RWPE2 (cell line): ENCODE measurements at regions not wholly inside any gene's neighbourhood (a gene's known extent, or its start where the extent isn't known, plus 50 kb on each side); places are given as distances from the start of the nearest gene placed in this dataset.

ENCODE experiments used
- ATAC-seq: fragments of 200-7000 bp; cut with Tn5 transposase; 3 replicates; pipeline ENCODE4 v1.9.1; 2021; ENCODE audit warnings: low read depth
- DNase-seq: peaks from one replicate; pipeline ENCODE4 v3.0.0-alpha.2; 2020; ENCODE audit warnings: low spot score
- H3K27ac ChIP-seq: fragments of 450-650 bp; 2 replicates; pipeline ENCODE4 v1.5.1; 2017; ENCODE audit warnings: mild to moderate bottlenecking; ENCODE audit not compliant: poor library complexity, severe bottlenecking
- H3K27me3 ChIP-seq: fragments of 250-450 bp; sonication (Bioruptor Pico); 2 replicates; pipeline ENCODE4 v1.5.1; 2021; ENCODE audit warnings: mild to moderate bottlenecking, moderate library complexity; ENCODE audit not compliant: insufficient read depth, poor library complexity, severe bottlenecking
- H3K36me3 ChIP-seq: fragments of 250-450 bp; sonication (Bioruptor Pico); 2 replicates; pipeline ENCODE4 v1.5.1; 2020; ENCODE audit warnings: low read depth, mild to moderate bottlenecking, moderate library complexity
- H3K4me1 ChIP-seq: fragments of 250-450 bp; sonication (Bioruptor Pico); 2 replicates; pipeline ENCODE4 v1.5.1; 2021; ENCODE audit warnings: mild to moderate bottlenecking, moderate library complexity; ENCODE audit not compliant: insufficient read depth, poor library complexity, severe bottlenecking
- H3K4me3 ChIP-seq: fragments of 250-450 bp; sonication (Bioruptor Pico); 2 replicates; pipeline ENCODE4 v1.5.1; 2021; ENCODE audit warnings: mild to moderate bottlenecking, moderate library complexity; ENCODE audit not compliant: severe bottlenecking
- H3K9me3 ChIP-seq: fragments of 250-450 bp; sonication (Bioruptor Pico); 2 replicates; pipeline ENCODE4 v1.5.1; 2021; ENCODE audit warnings: mild to moderate bottlenecking, moderate library complexity; ENCODE audit not compliant: severe bottlenecking
- TF ChIP-seq, protein P1 (sequence below): fragments of 450-650 bp; IDR thresholded peaks from one replicate; pipeline ENCODE4 v1.5.1; 2017; ENCODE audit warnings: mild to moderate bottlenecking, moderate library complexity; ENCODE audit not compliant: poor library complexity, severe bottlenecking

GRCh38 chr13:107675847-107676550 lies 539.3 kb downstream of the LIG4 start:
- Histone ChIP-seq H3K9me3 (no peaks in the 10 kb centered on the region), H3K27me3 (no peaks in the 10 kb centered on the region), H3K4me3 (no peak overlapping the region), H3K36me3 (no peaks in the 10 kb centered on the region), H3K27ac (no peak overlapping the region), H3K4me1 (no peaks in the 10 kb centered on the region)
- DNase-seq (no peak), ATAC-seq (no peak)
- TF ChIP-seq, protein P1, sequence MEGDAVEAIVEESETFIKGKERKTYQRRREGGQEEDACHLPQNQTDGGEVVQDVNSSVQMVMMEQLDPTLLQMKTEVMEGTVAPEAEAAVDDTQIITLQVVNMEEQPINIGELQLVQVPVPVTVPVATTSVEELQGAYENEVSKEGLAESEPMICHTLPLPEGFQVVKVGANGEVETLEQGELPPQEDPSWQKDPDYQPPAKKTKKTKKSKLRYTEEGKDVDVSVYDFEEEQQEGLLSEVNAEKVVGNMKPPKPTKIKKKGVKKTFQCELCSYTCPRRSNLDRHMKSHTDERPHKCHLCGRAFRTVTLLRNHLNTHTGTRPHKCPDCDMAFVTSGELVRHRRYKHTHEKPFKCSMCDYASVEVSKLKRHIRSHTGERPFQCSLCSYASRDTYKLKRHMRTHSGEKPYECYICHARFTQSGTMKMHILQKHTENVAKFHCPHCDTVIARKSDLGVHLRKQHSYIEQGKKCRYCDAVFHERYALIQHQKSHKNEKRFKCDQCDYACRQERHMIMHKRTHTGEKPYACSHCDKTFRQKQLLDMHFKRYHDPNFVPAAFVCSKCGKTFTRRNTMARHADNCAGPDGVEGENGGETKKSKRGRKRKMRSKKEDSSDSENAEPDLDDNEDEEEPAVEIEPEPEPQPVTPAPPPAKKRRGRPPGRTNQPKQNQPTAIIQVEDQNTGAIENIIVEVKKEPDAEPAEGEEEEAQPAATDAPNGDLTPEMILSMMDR, result no peak

DNA sequence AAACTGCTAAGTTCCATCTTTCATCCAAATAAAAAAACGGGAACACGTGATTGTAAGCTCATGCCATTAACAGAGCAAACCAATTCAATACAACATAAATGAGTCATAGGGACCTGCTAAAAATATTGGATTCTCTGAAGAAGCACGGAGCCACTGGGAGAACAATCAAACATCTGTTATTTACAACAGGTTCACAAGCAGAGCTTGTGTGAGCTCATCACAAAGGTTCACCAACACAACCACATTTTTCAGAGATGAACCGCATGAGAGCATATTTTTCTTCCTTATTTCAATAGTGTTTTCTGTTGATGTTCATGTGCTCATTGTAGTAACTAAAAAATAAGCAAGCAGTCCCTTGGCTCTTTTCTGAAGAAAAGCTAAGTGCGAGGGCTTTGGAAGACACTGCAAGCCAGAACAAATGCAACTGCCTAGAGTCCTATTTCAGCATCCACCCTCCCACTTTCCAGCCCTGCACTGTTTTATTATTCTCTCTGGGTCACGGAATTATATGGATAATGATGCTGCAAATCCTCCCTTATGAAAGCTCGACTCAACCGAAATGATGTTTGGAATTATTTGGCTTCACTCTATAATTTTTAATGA lies 545.8 kb downstream of the LIG4 start:
- ATAC-seq (no peak), DNase-seq (no peak)
- H3K9me3 ChIP-seq, result no peaks in the 10 kb centered on the region
- H3K27ac ChIP-seq, result no peak overlapping the region
- H3K36me3 ChIP-seq, result no peaks in the 10 kb centered on the region
- H3K4me1 ChIP-seq, result no peaks in the 10 kb centered on the region
- TF ChIP-seq, protein P1, result no peak
- peaks cover 3% of the 10 kb centered on the region for H3K27me3 ChIP-seq
- no peak overlapping the region for H3K4me3 ChIP-seq

DNA sequence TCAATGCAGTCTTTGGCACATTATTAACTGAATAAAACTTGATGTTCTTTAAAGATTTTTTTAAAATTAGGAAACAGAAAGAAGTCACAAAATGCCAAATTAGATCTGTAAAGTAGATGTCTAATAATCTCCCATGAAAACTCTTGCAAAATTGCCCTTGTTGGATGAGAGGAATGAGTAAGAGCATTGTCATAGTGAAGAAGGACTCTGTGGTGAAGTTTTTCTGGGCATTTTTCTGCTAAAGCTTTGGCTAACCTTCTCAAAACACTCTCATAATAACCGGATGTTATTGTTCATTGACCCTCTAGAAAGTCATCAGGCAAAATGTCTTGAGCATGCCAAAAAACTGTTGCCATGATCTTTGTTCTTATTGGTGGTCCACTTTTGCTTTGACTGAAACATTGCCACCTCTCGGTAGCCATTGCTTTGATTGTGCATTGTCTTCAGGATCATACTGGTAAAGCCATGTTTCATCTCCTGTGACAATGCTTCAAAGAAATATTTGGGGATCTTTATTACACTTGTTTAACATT lies 549.3 kb downstream of the LIG4 start:
- Histone ChIP-seq H3K36me3 (no peaks in the 10 kb centered on the region), H3K4me3 (no peak overlapping the region), H3K4me1 (no peaks in the 10 kb centered on the region), H3K27me3 (peaks cover 3% of the 10 kb centered on the region), H3K27ac (no peak overlapping the region), H3K9me3 (no peaks in the 10 kb centered on the region)
- ATAC-seq (no peak), DNase-seq (no peak)
- TF ChIP-seq, protein P1, result no peak

GRCh38 chr13:107650081-107650701 lies 565.1 kb downstream of the LIG4 start:
- ATAC-seq (peak; percentile 78), DNase-seq (no peak)
- H3K4me1 ChIP-seq, result no peaks in the 10 kb centered on the region
- H3K36me3 ChIP-seq, result no peaks in the 10 kb centered on the region
- no peak overlapping the region for H3K27ac ChIP-seq
- H3K27me3 ChIP-seq, result peaks cover 3% of the 10 kb centered on the region
- H3K9me3 ChIP-seq, result no peaks in the 10 kb centered on the region
- no peak overlapping the region for H3K4me3 ChIP-seq
- TF ChIP-seq, protein P1, result peak; percentile 88

DNA sequence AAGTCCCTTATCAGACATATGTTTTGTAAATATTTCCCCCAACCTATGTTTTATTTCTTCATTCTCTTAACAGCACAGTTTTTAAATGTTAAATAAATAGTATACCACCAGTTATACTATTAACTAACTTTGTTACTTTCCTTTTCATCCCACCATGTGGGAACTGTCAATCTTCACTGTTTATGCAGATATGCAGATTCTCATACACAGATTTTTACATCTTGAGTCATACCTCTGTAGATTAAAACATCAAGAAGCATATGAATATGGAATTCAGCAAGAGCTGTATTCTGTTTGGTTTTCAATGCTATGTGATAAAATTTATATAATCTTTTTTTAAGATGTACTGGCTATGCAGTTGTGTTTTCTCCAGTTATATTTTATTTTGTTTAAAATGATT lies 566.3 kb downstream of the LIG4 start:
- Histone ChIP-seq H3K27me3 (peaks cover 3% of the 10 kb centered on the region), H3K36me3 (no peaks in the 10 kb centered on the region), H3K4me1 (no peaks in the 10 kb centered on the region), H3K4me3 (no peak overlapping the region), H3K9me3 (no peaks in the 10 kb centered on the region), H3K27ac (no peak overlapping the region)
- DNase-seq (no peak), ATAC-seq (no peak)
- TF ChIP-seq, protein P1, result no peak
